Pancreas (tissue), 10 donors: ENCODE measurements at regions not wholly inside any gene's neighbourhood (a gene's known extent, or its start where the extent isn't known, plus 50 kb on each side); places are given as distances from the start of the nearest gene placed in this dataset.
A peak's percentile ranks its signal among the peaks of the same experiment; 100 is the strongest.

Experiments
- ATAC-seq, 4 donors: fragments of 200-7000 bp; cut with Tn5 transposase; one replicate each; pipeline versions ENCODE4 v1.8.0 to v1.9.1; 2020; ENCODE audit warnings: mild to moderate bottlenecking in 4 of 4, moderate library complexity in 4 of 4
- DNase-seq, 6 donors: peaks; one replicate each; pipeline ENCODE4 v3.0.0-alpha.2; 2020
- FAIRE-seq: peaks from 2 replicates; lab custom pipeline; 2012; peaks lifted over from hg19 to GRCh38; lab: Jason Lieb, UNC
- H3K27ac ChIP-seq, 4 donors: fragments of 200-600 bp; sonication (generic); 1 replicate in 3 of 4; 2 replicates in 1 of 4; pipeline versions ENCODE4 v1.5.0 to v1.8.0; 2020
- H3K27me3 ChIP-seq, 4 donors: fragments of 200-600 bp; one replicate each; pipeline ENCODE4 v1.8.0; 2021
- H3K36me3 ChIP-seq, 3 donors: fragments of 200-600 bp; sonication (generic) in 1 of 3; one replicate each; pipeline versions ENCODE4 v1.5.0 to v1.8.0; 2020 to 2021
- H3K4me1 ChIP-seq, 3 donors: fragments of 200-600 bp; one replicate each; pipeline ENCODE4 v1.8.0; 2021
- H3K4me3 ChIP-seq, 4 donors: fragments of 200-600 bp; sonication (generic) in 2 of 4; one replicate each; pipeline versions ENCODE4 v1.5.0 to v1.8.0; 2020 to 2021
- H3K9me3 ChIP-seq, 4 donors: fragments of 200-600 bp; one replicate each; pipeline ENCODE4 v1.8.0; 2021
- WGBS, 2 donors: extraction: QIAGEN DNeasy Blood & Tissue Kit; methylation state at CpG; one replicate each; pipeline ENCODE4 v1.1.7; 2013; 5-methylcytosine and 5-hydroxymethylcytosine counted together
- intact Hi-C, 3 donors: fragments of 100-400 bp; cut with DNase I; formaldehyde crosslinking; loops; one replicate each; pipeline versions ENCODE4 v1.11.1 to v1.14.2; 2022
- TF ChIP-seq, protein P1 (sequence below), 4 donors: fragments of 200-600 bp; sonication (generic) in 3 of 4; IDR thresholded peaks; one replicate each; pipeline versions ENCODE4 v1.5.0 to v1.8.0; 2021; ENCODE audit warnings: antibody characterized with exemption in 4 of 4
- donor health status: healthy with polysubstance abuse.
- donor health status: DM: no; HTN: no; CAD: no; lungs with moderate emphysema.
- donor health status: DM: no; HTN: no; CAD: no.
- donor health status: control.
- donor health status: control.
- donor health status: Bipolar disorder and iron deficiency.
- donor health status: DM: yes; HTN: yes; CAD: no.
- donor health status: DM: no; HTN: no; CAD: no.
- donor health status: DM: no; HTN: no; CAD: no.
- donor health status: DM: yes; HTN: yes; CAD: no.

GRCh38 chr1:193929374-193930033, 743.1 kb upstream of the B3GALT2 start:
- 72 to 77% methylated on average over 4 of the region's 4 CpGs for WGBS, 2 donors
- DNase-seq = no peak
- Histone ChIP-seq H3K36me3 (no peaks in the 10 kb centered on the region), H3K4me3 (no peak overlapping the region), H3K27me3 (no peaks in the 10 kb centered on the region), H3K9me3 (no peaks in the 10 kb centered on the region), H3K4me1 (no peaks in the 10 kb centered on the region), H3K27ac (no peak overlapping the region)
- TF ChIP-seq, protein P1, sequence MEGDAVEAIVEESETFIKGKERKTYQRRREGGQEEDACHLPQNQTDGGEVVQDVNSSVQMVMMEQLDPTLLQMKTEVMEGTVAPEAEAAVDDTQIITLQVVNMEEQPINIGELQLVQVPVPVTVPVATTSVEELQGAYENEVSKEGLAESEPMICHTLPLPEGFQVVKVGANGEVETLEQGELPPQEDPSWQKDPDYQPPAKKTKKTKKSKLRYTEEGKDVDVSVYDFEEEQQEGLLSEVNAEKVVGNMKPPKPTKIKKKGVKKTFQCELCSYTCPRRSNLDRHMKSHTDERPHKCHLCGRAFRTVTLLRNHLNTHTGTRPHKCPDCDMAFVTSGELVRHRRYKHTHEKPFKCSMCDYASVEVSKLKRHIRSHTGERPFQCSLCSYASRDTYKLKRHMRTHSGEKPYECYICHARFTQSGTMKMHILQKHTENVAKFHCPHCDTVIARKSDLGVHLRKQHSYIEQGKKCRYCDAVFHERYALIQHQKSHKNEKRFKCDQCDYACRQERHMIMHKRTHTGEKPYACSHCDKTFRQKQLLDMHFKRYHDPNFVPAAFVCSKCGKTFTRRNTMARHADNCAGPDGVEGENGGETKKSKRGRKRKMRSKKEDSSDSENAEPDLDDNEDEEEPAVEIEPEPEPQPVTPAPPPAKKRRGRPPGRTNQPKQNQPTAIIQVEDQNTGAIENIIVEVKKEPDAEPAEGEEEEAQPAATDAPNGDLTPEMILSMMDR (IDR thresholded peaks at IDR 0.05) = no peak
- no peak for ATAC-seq
- intact Hi-C loops = no loop called here
- no peak for FAIRE-seq

DNA sequence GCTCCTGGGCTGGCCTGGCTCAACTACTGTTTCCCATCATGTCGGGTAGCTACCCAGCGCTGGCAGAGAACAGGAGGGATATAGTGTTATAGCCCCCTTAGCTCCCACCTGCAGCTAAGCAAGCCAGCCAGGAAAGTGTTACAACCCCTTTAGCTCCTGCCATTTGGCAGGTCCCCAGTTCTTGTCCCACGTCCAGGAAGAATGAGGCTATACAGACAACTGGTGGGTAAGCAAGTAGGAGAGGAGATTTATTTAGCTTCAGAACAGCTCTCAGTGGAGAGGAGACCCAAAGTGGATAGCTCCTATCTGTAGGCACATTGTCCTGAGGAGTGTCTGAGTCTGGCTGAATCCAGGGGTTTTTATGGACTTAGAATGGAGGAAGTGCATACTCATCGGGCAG, 741.1 kb upstream of the B3GALT2 start:
- no peaks in the 10 kb centered on the region for H3K9me3 ChIP-seq
- TF ChIP-seq, protein P1 (IDR thresholded peaks at IDR 0.05) = no peak
- H3K27ac ChIP-seq = no peak overlapping the region
- no peaks in the 10 kb centered on the region for H3K4me1 ChIP-seq
- H3K27me3 ChIP-seq = no peaks in the 10 kb centered on the region
- no peaks in the 10 kb centered on the region for H3K36me3 ChIP-seq
- no peak overlapping the region for H3K4me3 ChIP-seq
- intact Hi-C loops = no loop called here
- FAIRE-seq (no peak), DNase-seq (no peak), ATAC-seq (no peak)
- 47 to 62% methylated on average over 4 of the region's 4 CpGs for WGBS, 2 donors

DNA sequence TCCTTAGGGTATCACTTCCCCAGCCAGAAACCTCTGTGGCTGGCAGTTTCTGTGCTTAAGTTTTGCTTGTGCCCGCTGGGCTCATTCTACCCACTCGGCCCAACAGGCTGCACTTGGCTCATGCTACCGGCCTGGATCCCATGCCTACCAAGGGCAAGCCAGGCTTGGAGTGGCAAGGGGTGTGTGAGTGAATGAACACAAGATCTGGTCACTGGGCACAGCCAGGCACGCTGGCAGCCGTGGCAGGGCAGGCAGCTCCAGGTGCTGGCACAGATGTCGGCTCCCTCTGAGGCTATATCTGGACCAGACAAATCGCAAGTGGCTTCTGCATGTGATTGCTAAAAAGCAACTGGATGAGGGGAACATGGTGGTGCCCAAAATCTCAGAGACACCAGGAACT, 740.5 kb upstream of the B3GALT2 start:
- intact Hi-C loops = no loop called here
- H3K27ac ChIP-seq = no peak overlapping the region
- H3K27me3 ChIP-seq = no peaks in the 10 kb centered on the region
- H3K4me3 ChIP-seq = no peak overlapping the region
- WGBS, 2 donors = 70 to 87% methylated on average over 7 of the region's 7 CpGs
- FAIRE-seq = no peak
- H3K4me1 ChIP-seq = no peaks in the 10 kb centered on the region
- DNase-seq = peak in 1 of 6 donors; percentile 37
- no peaks in the 10 kb centered on the region for H3K9me3 ChIP-seq
- ATAC-seq = no peak
- H3K36me3 ChIP-seq = no peaks in the 10 kb centered on the region
- TF ChIP-seq, protein P1 (IDR thresholded peaks at IDR 0.05) = no peak

DNA sequence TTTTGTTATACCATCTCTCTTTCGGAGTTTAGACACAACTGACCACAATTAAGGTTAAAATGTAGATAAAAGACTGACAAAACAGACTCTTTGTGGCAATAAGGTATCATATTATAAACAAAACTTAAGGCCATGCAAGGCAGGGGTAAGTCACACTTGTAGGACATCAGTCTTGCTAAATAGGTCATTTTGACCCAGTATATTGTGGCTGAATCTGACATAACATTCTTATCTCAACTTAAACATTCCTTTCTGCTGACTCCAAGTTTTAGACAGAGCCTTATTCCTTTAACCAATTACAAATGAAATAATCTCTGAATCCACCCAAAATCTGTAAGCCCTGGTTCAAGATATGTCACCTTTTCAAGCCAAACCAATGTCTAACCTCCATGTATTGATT, 733.4 kb upstream of the B3GALT2 start:
- no peak for DNase-seq
- intact Hi-C loops = no loop called here
- H3K4me1 ChIP-seq = no peaks in the 10 kb centered on the region
- FAIRE-seq = no peak
- no peaks in the 10 kb centered on the region for H3K9me3 ChIP-seq
- 75 to 76% methylated on average over 1 of the region's 1 CpG for WGBS, 2 donors
- no peak for ATAC-seq
- H3K27ac ChIP-seq = no peak overlapping the region
- no peaks in the 10 kb centered on the region for H3K36me3 ChIP-seq
- TF ChIP-seq, protein P1 (IDR thresholded peaks at IDR 0.05) = no peak
- H3K27me3 ChIP-seq = no peaks in the 10 kb centered on the region
- no peak overlapping the region for H3K4me3 ChIP-seq

DNA sequence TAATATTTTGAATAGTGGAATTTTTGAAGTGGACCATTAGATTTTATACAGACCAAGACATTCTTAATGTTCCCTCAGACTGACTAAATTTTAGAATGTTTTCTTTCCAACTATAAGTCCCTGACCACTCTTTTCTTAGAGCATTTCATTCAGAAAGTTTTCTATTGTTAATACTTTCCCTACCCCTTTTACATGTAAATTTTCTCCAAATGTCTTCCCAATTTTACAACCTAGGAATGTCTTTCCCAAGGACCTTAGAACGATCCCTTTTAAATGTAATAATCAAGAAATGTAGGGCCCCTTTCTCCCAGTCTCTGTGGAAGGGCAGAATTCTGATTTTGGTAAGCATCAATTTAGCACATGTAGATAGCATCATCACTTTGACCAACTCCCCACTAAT, 730.0 kb upstream of the B3GALT2 start:
- no peaks in the 10 kb centered on the region for H3K4me1 ChIP-seq
- H3K9me3 ChIP-seq = no peaks in the 10 kb centered on the region
- H3K4me3 ChIP-seq = no peak overlapping the region
- DNase-seq (no peak), FAIRE-seq (no peak), ATAC-seq (no peak)
- no peaks in the 10 kb centered on the region for H3K27me3 ChIP-seq
- H3K36me3 ChIP-seq = no peaks in the 10 kb centered on the region
- intact Hi-C loops = no loop called here
- TF ChIP-seq, protein P1 (IDR thresholded peaks at IDR 0.05) = no peak
- WGBS, 2 donors = 33 to 49% methylated on average over 1 of the region's 1 CpG
- no peak overlapping the region for H3K27ac ChIP-seq
